Adrenal gland (tissue), 5 donors: ENCODE measurements at regions not wholly inside any gene's neighbourhood (a gene's known extent, or its start where the extent isn't known, plus 50 kb on each side); places are given as distances from the start of the nearest gene placed in this dataset.

ENCODE experiments used
- POLR2A ChIP-seq, 2 donors: fragments of 450-650 bp; IDR thresholded peaks; one replicate each; pipeline ENCODE4 v1.6.1; 2017; ENCODE audit warnings: antibody characterized with exemption in 2 of 2, mild to moderate bottlenecking in 2 of 2, moderate library complexity in 1 of 2
- TF ChIP-seq, protein P1 (sequence below), 6 experiments: fragments of 450-650 bp in 4 of 6; fragments of 200-600 bp in 2 of 6; sonication (generic) in 1 of 6; IDR thresholded peaks; 1 replicate in 5 of 6; 2 replicates in 1 of 6; pipeline versions ENCODE4 v1.5.1 to v1.8.0; 2016 to 2021; ENCODE audit warnings: antibody characterized with exemption in 6 of 6, mild to moderate bottlenecking in 2 of 6, moderate library complexity in 1 of 6
- donor health status: DM: no; HTN: no; CAD: no.

DNA sequence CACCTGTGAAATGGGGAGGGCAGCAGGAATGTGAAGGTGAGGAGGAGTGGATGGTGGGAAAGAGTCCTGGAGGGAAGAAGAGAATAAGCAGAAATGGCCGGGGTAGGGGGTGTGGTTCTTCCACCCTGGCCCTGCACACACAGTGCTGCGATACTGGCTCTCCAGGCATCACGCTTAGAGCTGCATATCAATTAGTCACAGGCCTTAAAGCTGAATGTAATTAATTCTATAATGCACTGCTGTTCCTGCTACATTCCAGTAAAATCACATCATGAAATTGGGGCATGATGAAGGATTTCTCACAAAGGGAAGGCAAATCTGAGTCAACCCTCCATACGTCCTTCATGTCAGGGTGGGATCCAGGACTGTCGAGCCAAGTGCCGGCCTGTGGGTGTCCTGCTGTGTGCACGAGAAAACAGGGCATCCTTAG lies 566.1 kb downstream of the BCL11B start:
- TF ChIP-seq, protein P1, sequence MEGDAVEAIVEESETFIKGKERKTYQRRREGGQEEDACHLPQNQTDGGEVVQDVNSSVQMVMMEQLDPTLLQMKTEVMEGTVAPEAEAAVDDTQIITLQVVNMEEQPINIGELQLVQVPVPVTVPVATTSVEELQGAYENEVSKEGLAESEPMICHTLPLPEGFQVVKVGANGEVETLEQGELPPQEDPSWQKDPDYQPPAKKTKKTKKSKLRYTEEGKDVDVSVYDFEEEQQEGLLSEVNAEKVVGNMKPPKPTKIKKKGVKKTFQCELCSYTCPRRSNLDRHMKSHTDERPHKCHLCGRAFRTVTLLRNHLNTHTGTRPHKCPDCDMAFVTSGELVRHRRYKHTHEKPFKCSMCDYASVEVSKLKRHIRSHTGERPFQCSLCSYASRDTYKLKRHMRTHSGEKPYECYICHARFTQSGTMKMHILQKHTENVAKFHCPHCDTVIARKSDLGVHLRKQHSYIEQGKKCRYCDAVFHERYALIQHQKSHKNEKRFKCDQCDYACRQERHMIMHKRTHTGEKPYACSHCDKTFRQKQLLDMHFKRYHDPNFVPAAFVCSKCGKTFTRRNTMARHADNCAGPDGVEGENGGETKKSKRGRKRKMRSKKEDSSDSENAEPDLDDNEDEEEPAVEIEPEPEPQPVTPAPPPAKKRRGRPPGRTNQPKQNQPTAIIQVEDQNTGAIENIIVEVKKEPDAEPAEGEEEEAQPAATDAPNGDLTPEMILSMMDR (IDR thresholded peaks at IDR 0.05): no peak
- TF ChIP-seq POLR2A (IDR thresholded peaks at IDR 0.05): no peak
